ENCODE measurements at regions not wholly inside any gene's neighbourhood (a gene's known extent, or its start where the extent isn't known, plus 50 kb on each side); places are given as distances from the start of the nearest gene placed in this dataset.

DNA sequence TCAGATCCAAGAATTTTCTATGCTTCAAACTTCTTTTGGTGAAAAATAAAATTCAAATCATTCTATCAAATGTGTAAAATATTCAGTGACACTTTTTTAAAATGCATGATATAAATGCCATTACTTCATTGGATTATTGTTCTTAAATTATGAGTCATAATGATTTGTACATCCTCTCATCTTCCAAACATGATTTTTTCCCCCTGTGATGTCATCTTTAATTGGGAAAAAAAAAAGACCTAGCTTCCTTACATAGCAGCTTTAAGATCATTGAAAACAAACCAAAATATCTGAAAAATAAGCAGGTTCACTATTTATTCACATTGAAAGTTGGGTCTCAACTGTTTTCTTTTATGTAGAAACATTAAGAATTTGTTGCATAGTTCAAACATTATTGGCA, 1549.4 kb downstream of the LRRC4C start:
- TF ChIP-seq, protein P1, sequence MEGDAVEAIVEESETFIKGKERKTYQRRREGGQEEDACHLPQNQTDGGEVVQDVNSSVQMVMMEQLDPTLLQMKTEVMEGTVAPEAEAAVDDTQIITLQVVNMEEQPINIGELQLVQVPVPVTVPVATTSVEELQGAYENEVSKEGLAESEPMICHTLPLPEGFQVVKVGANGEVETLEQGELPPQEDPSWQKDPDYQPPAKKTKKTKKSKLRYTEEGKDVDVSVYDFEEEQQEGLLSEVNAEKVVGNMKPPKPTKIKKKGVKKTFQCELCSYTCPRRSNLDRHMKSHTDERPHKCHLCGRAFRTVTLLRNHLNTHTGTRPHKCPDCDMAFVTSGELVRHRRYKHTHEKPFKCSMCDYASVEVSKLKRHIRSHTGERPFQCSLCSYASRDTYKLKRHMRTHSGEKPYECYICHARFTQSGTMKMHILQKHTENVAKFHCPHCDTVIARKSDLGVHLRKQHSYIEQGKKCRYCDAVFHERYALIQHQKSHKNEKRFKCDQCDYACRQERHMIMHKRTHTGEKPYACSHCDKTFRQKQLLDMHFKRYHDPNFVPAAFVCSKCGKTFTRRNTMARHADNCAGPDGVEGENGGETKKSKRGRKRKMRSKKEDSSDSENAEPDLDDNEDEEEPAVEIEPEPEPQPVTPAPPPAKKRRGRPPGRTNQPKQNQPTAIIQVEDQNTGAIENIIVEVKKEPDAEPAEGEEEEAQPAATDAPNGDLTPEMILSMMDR (conservative IDR thresholded peaks at IDR 0.05) = no peak
- no peak for TF ChIP-seq ZFX (IDR thresholded peaks at IDR 0.05)

DNA sequence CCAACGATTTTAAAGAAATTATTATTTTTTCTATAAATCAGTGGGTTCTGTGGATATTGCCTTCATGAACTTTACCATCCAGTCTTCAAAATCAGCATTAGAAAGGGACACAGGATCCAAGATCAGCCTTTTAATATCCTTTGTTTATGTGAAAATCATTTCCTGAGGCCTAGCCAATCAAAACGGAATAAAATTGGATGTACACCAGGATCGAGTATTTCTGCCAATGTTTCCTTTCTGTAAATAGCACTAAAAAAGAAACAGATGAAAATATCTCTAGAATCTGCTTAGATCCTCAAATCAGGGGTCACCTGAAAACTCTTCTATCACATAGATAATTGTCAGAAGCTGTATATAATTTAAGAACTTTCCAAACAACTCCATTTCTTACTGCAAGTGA, 1598.5 kb downstream of the LRRC4C start:
- TF ChIP-seq, protein P1 (conservative IDR thresholded peaks at IDR 0.05) = no peak
- no peak for TF ChIP-seq ZFX (IDR thresholded peaks at IDR 0.05)
- H3K27ac ChIP-seq = no peak overlapping the region

More for the DNA sequence above, 1549.4 kb downstream of the LRRC4C start:
- H3K27ac ChIP-seq = no peak overlapping the region

GRCh38 chr11:39817241-39817640, 1642.2 kb downstream of the LRRC4C start:
- TF ChIP-seq ZFX (IDR thresholded peaks at IDR 0.05) = no peak
- TF ChIP-seq, protein P1 (conservative IDR thresholded peaks at IDR 0.05) = no peak
- no peak overlapping the region for H3K27ac ChIP-seq

GRCh38 chr11:39810358-39810757, 1649.1 kb downstream of the LRRC4C start:
- TF ChIP-seq ZFX (IDR thresholded peaks at IDR 0.05) = no peak
- TF ChIP-seq, protein P1 (conservative IDR thresholded peaks at IDR 0.05) = no peak
- no peak overlapping the region for H3K27ac ChIP-seq

GRCh38 chr11:39809833-39810232, 1649.6 kb downstream of the LRRC4C start:
- no peak for TF ChIP-seq ZFX (IDR thresholded peaks at IDR 0.05)
- TF ChIP-seq, protein P1 (conservative IDR thresholded peaks at IDR 0.05) = no peak
- H3K27ac ChIP-seq = no peak overlapping the region

GRCh38 chr11:39807904-39808303, 1651.5 kb downstream of the LRRC4C start:
- no peak overlapping the region for H3K27ac ChIP-seq
- TF ChIP-seq, protein P1 (conservative IDR thresholded peaks at IDR 0.05) = no peak
- TF ChIP-seq ZFX (IDR thresholded peaks at IDR 0.05) = no peak

- no peak for TF ChIP-seq ZFX (IDR thresholded peaks at IDR 0.05)
- TF ChIP-seq, protein P1 (conservative IDR thresholded peaks at IDR 0.05) = no peak
- H3K27ac ChIP-seq = no peak overlapping the region
Measured at GRCh38 chr11:39806652-39807051, 1652.8 kb downstream of the LRRC4C start.

Measured in C4-2B (cell line).